ENCODE measurements at regions not wholly inside any gene's neighbourhood (a gene's known extent, or its start where the extent isn't known, plus 50 kb on each side); places are given as distances from the start of the nearest gene placed in this dataset.

- POLR2A ChIA-PET = no interaction called here
Measured at GRCh38 chr9:10686943-10687342, 74.1 kb upstream of the PTPRD start.

GRCh38 chr9:10690546-10690945 is 77.7 kb upstream of the PTPRD start:
- CTCF ChIA-PET = no interaction called here
- POLR2A ChIA-PET = no interaction called here

More at GRCh38 chr9:10686943-10687342, 74.1 kb upstream of the PTPRD start:
- no peaks in the 10 kb centered on the region for H3K9me3 ChIP-seq (ENCODE audit: control insufficient read depth, insufficient read depth, low read depth, low read length)
- TF ChIP-seq SCRT2 (tag by site-specific recombination; IDR thresholded peaks at IDR 0.05) = no peak
- no peak for TF ChIP-seq ZNF354C (tag by site-specific recombination; IDR thresholded peaks at IDR 0.05; ENCODE audit: borderline replicate concordance, low read depth)
- no peak for TF ChIP-seq ZNF112 (tag by site-specific recombination; IDR thresholded peaks at IDR 0.05)
- TF ChIP-seq ZNF704 (tag by site-specific recombination; IDR thresholded peaks at IDR 0.05) = no peak
- TF ChIP-seq ZFP3 (tag by site-specific recombination; IDR thresholded peaks at IDR 0.05; ENCODE audit: low read depth) = no peak
- no peak for TF ChIP-seq GLI2 (tag by site-specific recombination; IDR thresholded peaks at IDR 0.05; ENCODE audit: borderline replicate concordance, low read depth)
- no peak for TF ChIP-seq ZNF548 (tag by site-specific recombination; IDR thresholded peaks at IDR 0.05)
- no peak for TF ChIP-seq ZNF560 (tag by site-specific recombination; IDR thresholded peaks at IDR 0.05; ENCODE audit: borderline replicate concordance)
- no peak for TF ChIP-seq ZNF146 (tag by site-specific recombination; IDR thresholded peaks at IDR 0.05)
- CTCF ChIA-PET = interaction anchor here (0.7 kb wide), 2 partner anchors 54 to 118 kb away, joined by 3 to 4 read pairs; no protein-coding TSS in a partner anchor
- no peak overlapping the region for H3K4me3 ChIP-seq (ENCODE audit: low read depth, low read length)
- no peaks in the 10 kb centered on the region for H3K36me3 ChIP-seq (ENCODE audit: control insufficient read depth in 2 of 2, insufficient read depth in 1 of 2, low read length in 2 of 2)
- no peak overlapping the region for H3K27ac ChIP-seq (ENCODE audit: extremely low read depth, low read depth, low read length)
- H3K4me1 ChIP-seq (ENCODE audit: control insufficient read depth, insufficient read depth, low read length) = no peaks in the 10 kb centered on the region

GRCh38 chr9:10697044-10697443 is 84.2 kb upstream of the PTPRD start:
- no peaks in the 10 kb centered on the region for H3K4me1 ChIP-seq (ENCODE audit: control insufficient read depth, insufficient read depth, low read length)
- H3K36me3 ChIP-seq (ENCODE audit: control insufficient read depth in 2 of 2, insufficient read depth in 1 of 2, low read length in 2 of 2) = no peaks in the 10 kb centered on the region
- TF ChIP-seq ZNF114 (tag by site-specific recombination; IDR thresholded peaks at IDR 0.05) (no peak), ZNF18 (tag by site-specific recombination; IDR thresholded peaks at IDR 0.05) (no peak), ZFP41 (tag by site-specific recombination; IDR thresholded peaks at IDR 0.05; ENCODE audit: borderline replicate concordance) (no peak), YY1 (tag by site-specific recombination; IDR thresholded peaks at IDR 0.05) (no peak), ZNF704 (tag by site-specific recombination; IDR thresholded peaks at IDR 0.05) (no peak)
- H3K27ac ChIP-seq (ENCODE audit: extremely low read depth, low read depth, low read length) = no peak overlapping the region
- POLR2A ChIA-PET = no interaction called here
- H3K9me3 ChIP-seq (ENCODE audit: control insufficient read depth, insufficient read depth, low read depth, low read length) = no peaks in the 10 kb centered on the region
- no peak overlapping the region for H3K4me3 ChIP-seq (ENCODE audit: low read depth, low read length)
- CTCF ChIA-PET = no interaction called here

More at GRCh38 chr9:10690546-10690945, 77.7 kb upstream of the PTPRD start:
- TF ChIP-seq ZSCAN18 (tag by site-specific recombination; IDR thresholded peaks at IDR 0.05) = no peak
- TF ChIP-seq ZFP3 (tag by site-specific recombination; IDR thresholded peaks at IDR 0.05; ENCODE audit: low read depth) = no peak
- TF ChIP-seq ZNF341 (tag by site-specific recombination; IDR thresholded peaks at IDR 0.05; ENCODE audit: low read depth) = no peak
- no peak for TF ChIP-seq ZNF311 (tag by site-specific recombination; IDR thresholded peaks at IDR 0.05; ENCODE audit: borderline replicate concordance)
- no peak for TF ChIP-seq ZNF433 (tag by site-specific recombination; IDR thresholded peaks at IDR 0.05; ENCODE audit: low read depth)
- TF ChIP-seq ZNF423 (tag by site-specific recombination; IDR thresholded peaks at IDR 0.05) = no peak
- TF ChIP-seq ZNF184 (tag by site-specific recombination; IDR thresholded peaks at IDR 0.05) = no peak
- no peak for TF ChIP-seq ZNF302 (tag by site-specific recombination; IDR thresholded peaks at IDR 0.05; ENCODE audit: low read depth)
- TF ChIP-seq REPIN1 (tag by site-specific recombination; IDR thresholded peaks at IDR 0.05; ENCODE audit: low read depth) = no peak
- no peak for TF ChIP-seq ZNF707 (tag by site-specific recombination; IDR thresholded peaks at IDR 0.05)
- TF ChIP-seq ZBTB6 (tag by site-specific recombination; IDR thresholded peaks at IDR 0.05) = no peak
- no peak for TF ChIP-seq ZNF830 (tag by site-specific recombination; IDR thresholded peaks at IDR 0.05; ENCODE audit: low read depth)
- TF ChIP-seq ZNF239 (tag by site-specific recombination; IDR thresholded peaks at IDR 0.05) = no peak
- no peak for TF ChIP-seq ZNF530 (tag by site-specific recombination; IDR thresholded peaks at IDR 0.05; ENCODE audit: low read depth)
- TF ChIP-seq ZNF24 (tag by site-specific recombination; IDR thresholded peaks at IDR 0.05) = no peak
- TF ChIP-seq ZFHX2 (tag by site-specific recombination; conservative IDR thresholded peaks at IDR 0.05) = no peak
- Histone ChIP-seq H3K9me3 (ENCODE audit: control insufficient read depth, insufficient read depth, low read depth, low read length) (no peaks in the 10 kb centered on the region), H3K4me3 (ENCODE audit: low read depth, low read length) (no peak overlapping the region), H3K27ac (ENCODE audit: extremely low read depth, low read depth, low read length) (no peak overlapping the region), H3K4me1 (ENCODE audit: control insufficient read depth, insufficient read depth, low read length) (no peaks in the 10 kb centered on the region), H3K36me3 (ENCODE audit: control insufficient read depth in 2 of 2, insufficient read depth in 1 of 2, low read length in 2 of 2) (no peaks in the 10 kb centered on the region)

Measured in HEK293 (cell line).